Common myeloid progenitor, CD34-positive (primary cell): ENCODE measurements at regions not wholly inside any gene's neighbourhood (a gene's known extent, or its start where the extent isn't known, plus 50 kb on each side); places are given as distances from the start of the nearest gene placed in this dataset.

Source experiments
- CTCF ChIA-PET: fragments of 350-600 bp; sonication (Branson Sonifier 250); formaldehyde crosslinking; loops from one replicate; lab custom pipeline; 2021; ENCODE audit warnings: antibody characterized with exemption; lab: Charles Lee
- POLR2A ChIA-PET: fragments of 350-600 bp; sonication (Branson Sonifier 250); formaldehyde crosslinking; loops from one replicate; lab custom pipeline; 2021; ENCODE audit warnings: antibody characterized with exemption; lab: Charles Lee
- DNase-seq, 3 donors: peaks; one replicate each; pipeline versions ENCODE4 v3.0.0 to v3.0.0-alpha.2; 2013
- H3K27ac ChIP-seq, 2 experiments: 1 replicate in 1 of 2; 2 replicates in 1 of 2; pipeline ENCODE4 v1.7.0; 2013; ENCODE audit warnings: inconsistent platforms in 2 of 2, low read length in 2 of 2, mild to moderate bottlenecking in 2 of 2, low read depth in 1 of 2, moderate library complexity in 1 of 2; ENCODE audit not compliant: severe bottlenecking in 2 of 2, insufficient read depth in 1 of 2, poor library complexity in 1 of 2
- H3K27me3 ChIP-seq, 5 experiments: replicated peaks in 2 of 5; 1 replicate in 3 of 5; 2 replicates in 2 of 5; pipeline versions ENCODE4 v1.6.1 to v1.7.0; 2013; ENCODE audit warnings: low read length in 4 of 5, mild to moderate bottlenecking in 2 of 5, moderate library complexity in 2 of 5, inconsistent platforms in 1 of 5; ENCODE audit not compliant: insufficient read depth in 5 of 5, control insufficient read depth in 4 of 5
- H3K36me3 ChIP-seq, 4 experiments: 1 replicate in 2 of 4; 2 replicates in 2 of 4; pipeline versions ENCODE4 v1.6.1 to v1.7.0; 2013; ENCODE audit warnings: low read length in 3 of 4, control low read depth in 1 of 4, mild to moderate bottlenecking in 1 of 4; ENCODE audit not compliant: control insufficient read depth in 4 of 4, insufficient read depth in 4 of 4
- H3K4me1 ChIP-seq, 4 experiments: 1 replicate in 3 of 4; 2 replicates in 1 of 4; pipeline versions ENCODE4 v1.6.1 to v1.7.1; 2013; ENCODE audit warnings: low read length in 3 of 4, mild to moderate bottlenecking in 3 of 4, control low read depth in 1 of 4, inconsistent platforms in 1 of 4, moderate library complexity in 1 of 4; ENCODE audit not compliant: control insufficient read depth in 4 of 4, insufficient read depth in 4 of 4; ENCODE audit errors: control extremely low read depth in 1 of 4
- H3K4me3 ChIP-seq, 7 experiments: 1 replicate in 4 of 7; 2 replicates in 3 of 7; pipeline versions ENCODE4 v1.5.1 to v1.7.0; 2013; ENCODE audit warnings: mild to moderate bottlenecking in 7 of 7, low read length in 6 of 7, moderate library complexity in 6 of 7, inconsistent platforms in 2 of 7, low read depth in 2 of 7, control low read depth in 1 of 7; ENCODE audit not compliant: insufficient read depth in 4 of 7, control insufficient read depth in 1 of 7; ENCODE audit errors: extremely low read depth in 1 of 7
- H3K9me3 ChIP-seq, 5 experiments: 1 replicate in 4 of 5; 2 replicates in 1 of 5; pipeline versions ENCODE4 v1.6.1 to v1.7.1; 2013; ENCODE audit warnings: low read length in 4 of 5, mild to moderate bottlenecking in 2 of 5, inconsistent platforms in 1 of 5, low read depth in 1 of 5, moderate library complexity in 1 of 5; ENCODE audit not compliant: control insufficient read depth in 4 of 5, insufficient read depth in 2 of 5; ENCODE audit errors: control extremely low read depth in 1 of 5
- WGBS: methylation state at CpG from one replicate; pipeline ENCODE4 v1.1.5; 2013; ENCODE audit not compliant: insufficient coverage; 5-methylcytosine and 5-hydroxymethylcytosine counted together

- Histone ChIP-seq H3K36me3 (no peaks in the 10 kb centered on the region), H3K9me3 (no peaks in the 10 kb centered on the region), H3K4me3 (no peak overlapping the region), H3K27ac (no peak overlapping the region), H3K4me1 (no peaks in the 10 kb centered on the region), H3K27me3 (no peaks in the 10 kb centered on the region)
- no CpG with 5 or more reads among the region's 2 CpGs for WGBS
- no peak for DNase-seq
- ChIA-PET CTCF (interaction anchor here (1.3 kb wide), 1 partner anchor 9 kb away, joined by 3 read pairs; no protein-coding TSS in a partner anchor), POLR2A (no interaction called here)
These were observed 138.9 kb upstream of the RAI14 start for GRCh38 chr5:34517249-34517648.

GRCh38 chr5:34519489-34520220, 136.5 kb upstream of the RAI14 start:
- H3K4me3 ChIP-seq, result no peak overlapping the region
- H3K4me1 ChIP-seq, result no peaks in the 10 kb centered on the region
- DNase-seq, result no peak
- H3K27me3 ChIP-seq, result no peaks in the 10 kb centered on the region
- H3K36me3 ChIP-seq, result no peaks in the 10 kb centered on the region
- 70% methylated on average over 2 of the region's 3 CpGs for WGBS
- ChIA-PET CTCF (interaction anchor here (1.0 to 1.3 kb wide), 2 partner anchors 378 to 380 kb away, joined by 3 read pairs; no protein-coding TSS in a partner anchor), POLR2A (no interaction called here)
- no peaks in the 10 kb centered on the region for H3K9me3 ChIP-seq
- H3K27ac ChIP-seq, result no peak overlapping the region

GRCh38 chr5:34521628-34522290, 134.4 kb upstream of the RAI14 start:
- ChIA-PET CTCF (interaction anchor here (0.6 to 5.8 kb wide), 7 partner anchors 18 to 379 kb away, joined by 3 to 70 read pairs (median 3); no protein-coding TSS in a partner anchor), POLR2A (no interaction called here)
- H3K27me3 ChIP-seq, result no peaks in the 10 kb centered on the region
- H3K4me3 ChIP-seq, result no peak overlapping the region
- no peaks in the 10 kb centered on the region for H3K36me3 ChIP-seq
- H3K27ac ChIP-seq, result no peak overlapping the region
- H3K4me1 ChIP-seq, result peaks cover 0 to 3% (median 1%) of the 10 kb centered on the region in 4 experiments
- DNase-seq, result no peak
- WGBS, result 92% methylated on average over 8 of the region's 8 CpGs
- no peaks in the 10 kb centered on the region for H3K9me3 ChIP-seq

- Histone ChIP-seq H3K36me3 (no peaks in the 10 kb centered on the region), H3K9me3 (no peaks in the 10 kb centered on the region), H3K27me3 (no peaks in the 10 kb centered on the region), H3K4me1 (peaks cover 0 to 7% (median 3%) of the 10 kb centered on the region in 4 experiments), H3K4me3 (no peak overlapping the region), H3K27ac (no peak overlapping the region)
- peak; percentile 66 to 80 (median 77) for DNase-seq
- CTCF ChIA-PET, result interaction anchor here (1.1 to 5.8 kb wide), 14 partner anchors 10 to 385 kb away, joined by 3 to 70 read pairs (median 5); no protein-coding TSS in a partner anchor
- POLR2A ChIA-PET, result no interaction called here
- 53% methylated on average over 10 of the region's 11 CpGs for WGBS
These were observed 133.3 kb upstream of the RAI14 start for GRCh38 chr5:34522599-34523386.

DNA sequence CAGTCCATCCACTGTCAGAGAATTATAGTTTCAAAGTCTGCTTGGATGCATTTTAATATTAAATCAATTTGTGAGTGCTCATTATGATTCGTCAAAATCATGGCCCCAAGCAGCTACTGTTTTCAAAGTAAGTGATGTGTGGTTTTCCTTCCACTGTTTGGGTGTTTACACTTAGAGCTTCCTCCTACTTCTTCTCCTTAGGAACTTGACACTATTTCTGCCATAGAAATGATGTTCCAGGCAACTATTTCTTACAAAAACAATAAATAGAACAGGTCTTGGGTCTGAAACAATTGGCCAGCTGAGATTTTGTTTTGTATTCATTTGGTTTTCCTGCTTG, 132.8 kb upstream of the RAI14 start:
- H3K4me3 ChIP-seq, result no peak overlapping the region
- no CpG with 5 or more reads among the region's 1 CpG for WGBS
- H3K4me1 ChIP-seq, result peaks cover 0 to 7% (median 3%) of the 10 kb centered on the region in 4 experiments
- no peaks in the 10 kb centered on the region for H3K36me3 ChIP-seq
- ChIA-PET POLR2A (no interaction called here), CTCF (interaction anchor here (0.8 to 5.8 kb wide), 17 partner anchors 10 to 394 kb away, joined by 3 to 70 read pairs (median 4); no protein-coding TSS in a partner anchor)
- H3K9me3 ChIP-seq, result no peaks in the 10 kb centered on the region
- DNase-seq, result no peak
- no peak overlapping the region for H3K27ac ChIP-seq
- no peaks in the 10 kb centered on the region for H3K27me3 ChIP-seq

DNA sequence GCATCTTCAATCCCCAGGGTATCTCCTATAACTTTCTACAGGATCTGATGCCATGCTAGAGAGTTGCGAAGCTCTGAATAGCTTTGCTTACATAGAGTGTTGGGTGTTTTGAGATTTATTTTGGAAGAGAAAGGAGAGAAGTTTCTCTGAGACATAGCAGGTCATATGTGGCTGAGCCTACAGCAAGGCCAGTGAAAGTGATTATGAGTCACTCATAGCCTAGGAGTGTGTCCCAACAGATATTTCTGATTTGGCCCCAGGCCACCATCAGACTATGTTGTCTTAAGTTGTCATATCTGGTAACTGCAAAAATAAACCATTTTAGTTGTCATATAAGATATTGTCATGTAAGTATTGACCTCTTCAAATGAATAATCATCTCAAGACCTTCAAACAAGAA, 132.0 kb upstream of the RAI14 start:
- no peak overlapping the region for H3K27ac ChIP-seq
- POLR2A ChIA-PET, result no interaction called here
- CTCF ChIA-PET, result interaction anchor here (0.8 to 5.8 kb wide), 12 partner anchors 10 to 393 kb away, joined by 3 to 70 read pairs (median 5); no protein-coding TSS in a partner anchor
- no peaks in the 10 kb centered on the region for H3K36me3 ChIP-seq
- DNase-seq, result peak in 2 of 3 donors; percentile 3 to 6
- no peaks in the 10 kb centered on the region for H3K9me3 ChIP-seq
- no peaks in the 10 kb centered on the region for H3K27me3 ChIP-seq
- H3K4me3 ChIP-seq, result no peak overlapping the region
- no CpG with 5 or more reads among the region's 1 CpG for WGBS
- H3K4me1 ChIP-seq, result peaks cover 0 to 7% (median 3%) of the 10 kb centered on the region in 4 experiments
